Prostate gland (tissue), 2 donors: ENCODE measurements at regions not wholly inside any gene's neighbourhood (a gene's known extent, or its start where the extent isn't known, plus 50 kb on each side); places are given as distances from the start of the nearest gene placed in this dataset.
"Not testable (repeated sequence)": the region's sequence is repeated elsewhere in the genome, so short reads cannot be mapped to it uniquely, and the experiment has no call there.

Experiments used
- CTCF ChIP-seq, 4 experiments: fragments of 200-600 bp in 2 of 4; fragments of 450-650 bp in 2 of 4; sonication (generic) in 2 of 4; IDR thresholded peaks; 1 replicate in 3 of 4; 2 replicates in 1 of 4; pipeline ENCODE4 v1.5.1; 2016 to 2019; ENCODE audit warnings: antibody characterized with exemption in 4 of 4, mild to moderate bottlenecking in 2 of 4, moderate library complexity in 2 of 4
- POLR2A ChIP-seq: fragments of 450-650 bp; IDR thresholded peaks from one replicate; pipeline ENCODE4 v1.6.1; 2016; ENCODE audit warnings: antibody characterized with exemption, mild to moderate bottlenecking

GRCh38 chr1:144066071-144066813 lies 94.5 kb upstream of the FAM72C start:
- not testable (repeated sequence) for TF ChIP-seq CTCF (IDR thresholded peaks at IDR 0.05); POLR2A
